ENCODE measurements at regions not wholly inside any gene's neighbourhood (a gene's known extent, or its start where the extent isn't known, plus 50 kb on each side); places are given as distances from the start of the nearest gene placed in this dataset.

DNA sequence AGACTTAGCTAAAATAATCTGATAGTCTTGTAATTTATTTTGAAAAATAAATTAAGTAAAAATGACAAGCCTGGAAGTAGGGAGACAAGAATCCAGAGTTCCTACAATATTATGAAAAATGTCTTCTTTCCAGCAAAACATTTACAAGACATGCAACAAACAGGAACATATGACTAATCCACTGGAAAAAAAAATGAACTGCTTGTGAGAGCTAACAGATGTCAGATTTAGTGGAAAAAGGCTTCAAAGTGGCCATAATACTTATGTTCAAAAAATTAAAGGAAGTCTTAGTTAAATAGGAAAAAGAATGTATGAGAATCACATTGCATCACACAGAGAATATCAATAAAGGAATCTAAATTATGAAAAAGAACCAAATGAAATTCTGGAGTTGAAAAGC, 2082.0 kb upstream of the PCDH20 start:
- Histone ChIP-seq H2BK5ac (ENCODE audit: insufficient read length, low read length) (no peak overlapping the region), H3K27ac (ENCODE audit: insufficient read length, low read depth, low read length) (no peak overlapping the region), H3K14ac (ENCODE audit: insufficient read depth, low read length) (no peak overlapping the region), H2BK120ac (ENCODE audit: low read depth, low read length, poor library complexity, severe bottlenecking) (no peak overlapping the region), H4K8ac (replicated peaks; ENCODE audit: insufficient read length, low read depth, low read length) (no peak overlapping the region), H4K5ac (ENCODE audit: insufficient read length, low read depth, low read length) (no peak overlapping the region), H3K4ac (ENCODE audit: low read depth, low read length) (no peak overlapping the region), H2BK12ac (ENCODE audit: insufficient read length, low read depth, low read length) (no peak overlapping the region), H3K23ac (ENCODE audit: insufficient read length, low read depth, low read length) (no peak overlapping the region), H3K18ac (ENCODE audit: insufficient read length, low read depth, low read length) (no peak overlapping the region), H3K79me2 (ENCODE audit: insufficient read depth, low read length) (no peaks in the 10 kb centered on the region), H2BK20ac (ENCODE audit: low read depth, low read length, poor library complexity, severe bottlenecking) (no peak overlapping the region), H3K56ac (ENCODE audit: insufficient read length, low read depth, low read length) (no peak overlapping the region), H3K27me3 (ENCODE audit: insufficient read depth, low read length) (no peaks in the 10 kb centered on the region), H3K23me2 (ENCODE audit: insufficient read length, low read depth, low read length, poor library complexity, severe bottlenecking) (no peaks in the 10 kb centered on the region), H3K79me1 (ENCODE audit: insufficient read depth, low read depth, low read length, poor library complexity, severe bottlenecking) (no peaks in the 10 kb centered on the region), H2AFZ (ENCODE audit: low read length) (no peak overlapping the region), H3K4me2 (ENCODE audit: insufficient read depth, insufficient read length, low read length) (no peak overlapping the region), H2BK15ac (ENCODE audit: low read depth, low read length) (no peak overlapping the region), H2AK5ac (ENCODE audit: insufficient read length, low read length) (no peak overlapping the region), H3K4me1 (ENCODE audit: insufficient read depth, low read length) (no peaks in the 10 kb centered on the region), H3T11ph (ENCODE audit: low read length) (no peak overlapping the region), H4K20me1 (ENCODE audit: control insufficient read depth, insufficient read depth, insufficient read length) (no peaks in the 10 kb centered on the region), H4K91ac (ENCODE audit: insufficient read length, low read depth, low read length) (no peak overlapping the region), H3K9me3 (ENCODE audit: control insufficient read depth, low read depth, low read length) (no peaks in the 10 kb centered on the region), H3K9ac (ENCODE audit: extremely low read depth, insufficient read length, low read length) (no peak overlapping the region)
- no peak overlapping the region for H3K4me3 Mint-ChIP-seq
- no peak overlapping the region for H3K27ac Mint-ChIP-seq
- H3K27me3 Mint-ChIP-seq (ENCODE audit: low read depth) = no peaks in the 10 kb centered on the region
- H3K36me3 Mint-ChIP-seq (ENCODE audit: insufficient read depth in 1 of 3, low read depth in 3 of 3) = no peaks in the 10 kb centered on the region
- TF ChIP-seq, protein P1, sequence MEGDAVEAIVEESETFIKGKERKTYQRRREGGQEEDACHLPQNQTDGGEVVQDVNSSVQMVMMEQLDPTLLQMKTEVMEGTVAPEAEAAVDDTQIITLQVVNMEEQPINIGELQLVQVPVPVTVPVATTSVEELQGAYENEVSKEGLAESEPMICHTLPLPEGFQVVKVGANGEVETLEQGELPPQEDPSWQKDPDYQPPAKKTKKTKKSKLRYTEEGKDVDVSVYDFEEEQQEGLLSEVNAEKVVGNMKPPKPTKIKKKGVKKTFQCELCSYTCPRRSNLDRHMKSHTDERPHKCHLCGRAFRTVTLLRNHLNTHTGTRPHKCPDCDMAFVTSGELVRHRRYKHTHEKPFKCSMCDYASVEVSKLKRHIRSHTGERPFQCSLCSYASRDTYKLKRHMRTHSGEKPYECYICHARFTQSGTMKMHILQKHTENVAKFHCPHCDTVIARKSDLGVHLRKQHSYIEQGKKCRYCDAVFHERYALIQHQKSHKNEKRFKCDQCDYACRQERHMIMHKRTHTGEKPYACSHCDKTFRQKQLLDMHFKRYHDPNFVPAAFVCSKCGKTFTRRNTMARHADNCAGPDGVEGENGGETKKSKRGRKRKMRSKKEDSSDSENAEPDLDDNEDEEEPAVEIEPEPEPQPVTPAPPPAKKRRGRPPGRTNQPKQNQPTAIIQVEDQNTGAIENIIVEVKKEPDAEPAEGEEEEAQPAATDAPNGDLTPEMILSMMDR (conservative IDR thresholded peaks at IDR 0.05) = no peak
- no peak for DNase-seq
- no peaks in the 10 kb centered on the region for H3K9me3 Mint-ChIP-seq
- H3K4me1 Mint-ChIP-seq = no peaks in the 10 kb centered on the region
